ENCODE measurements at regions not wholly inside any gene's neighbourhood (a gene's known extent, or its start where the extent isn't known, plus 50 kb on each side); places are given as distances from the start of the nearest gene placed in this dataset.

DNA sequence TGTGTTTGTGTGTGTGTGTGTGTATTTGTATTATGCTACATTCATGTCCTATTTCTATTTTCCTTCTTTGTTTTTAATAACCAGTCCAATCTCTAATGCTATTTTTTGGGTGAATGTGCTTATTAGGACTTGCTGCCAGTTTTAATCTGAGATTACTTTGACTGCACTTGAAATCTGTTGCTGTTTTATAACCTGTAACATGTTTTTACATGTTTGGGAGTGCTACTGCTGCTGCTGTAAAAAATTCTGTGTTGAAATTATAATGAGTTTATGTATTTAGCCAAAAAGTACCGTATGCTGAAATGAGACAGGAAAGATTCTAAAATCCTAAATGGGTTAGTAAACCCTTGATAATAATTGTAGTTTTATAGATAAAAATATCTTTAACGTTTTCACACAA lies 104.7 kb upstream of the SSBP2 start:
- DNase-seq = no peak

DNA sequence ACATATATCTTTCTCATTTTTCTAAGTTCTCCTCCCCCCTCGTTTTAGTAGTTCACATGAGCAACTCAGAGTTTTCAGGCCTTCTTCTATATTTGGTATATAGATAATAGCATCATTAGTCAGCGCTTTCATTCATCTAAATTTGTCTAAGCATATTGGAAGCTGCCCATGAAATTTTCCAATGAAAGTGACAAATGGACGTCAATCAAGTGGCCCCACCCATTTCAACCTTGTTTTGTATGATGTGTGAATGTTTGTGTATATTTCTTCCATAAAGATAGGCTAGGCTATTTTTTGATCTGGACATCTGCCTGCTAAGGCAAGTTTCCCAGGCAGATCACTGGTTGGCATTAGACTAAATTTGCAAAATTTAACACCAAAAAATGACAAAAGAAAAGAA lies 104.0 kb upstream of the SSBP2 start:
- no peak for DNase-seq

DNA sequence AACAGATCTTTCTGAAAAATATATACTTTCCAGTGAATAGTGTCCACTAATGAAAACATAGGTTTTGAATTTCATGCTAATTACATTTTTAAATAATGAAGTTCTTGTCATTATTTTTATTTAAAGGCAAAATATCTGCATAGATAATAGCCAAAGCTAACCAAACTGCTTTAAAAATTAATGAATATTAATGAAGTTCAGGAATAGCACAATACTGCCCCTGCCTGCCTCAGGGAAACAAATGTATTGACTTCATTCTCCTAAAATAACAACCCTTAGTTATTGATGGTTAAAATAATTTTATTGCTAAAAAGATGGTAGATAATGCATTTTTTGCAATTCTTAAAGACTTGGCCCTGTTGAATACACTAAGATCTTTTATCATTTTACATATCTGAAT lies 103.6 kb upstream of the SSBP2 start:
- DNase-seq = no peak

DNA sequence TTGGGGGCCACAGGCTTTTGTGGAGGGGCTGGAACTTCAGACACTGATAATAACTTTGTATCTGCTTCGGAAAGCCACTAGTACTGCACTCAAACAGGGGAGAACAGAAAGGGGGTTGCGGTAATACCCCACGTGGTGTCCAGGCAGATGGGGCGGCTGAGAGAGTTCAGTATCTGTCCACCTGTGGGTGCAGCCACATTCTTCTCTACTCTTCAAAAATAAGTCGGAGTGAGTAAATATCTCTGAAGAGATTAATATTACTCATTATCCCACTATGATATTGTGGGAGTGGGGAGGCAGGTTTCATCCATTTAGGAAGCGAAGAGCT lies 102.1 kb upstream of the SSBP2 start:
- no peak for DNase-seq

DNA sequence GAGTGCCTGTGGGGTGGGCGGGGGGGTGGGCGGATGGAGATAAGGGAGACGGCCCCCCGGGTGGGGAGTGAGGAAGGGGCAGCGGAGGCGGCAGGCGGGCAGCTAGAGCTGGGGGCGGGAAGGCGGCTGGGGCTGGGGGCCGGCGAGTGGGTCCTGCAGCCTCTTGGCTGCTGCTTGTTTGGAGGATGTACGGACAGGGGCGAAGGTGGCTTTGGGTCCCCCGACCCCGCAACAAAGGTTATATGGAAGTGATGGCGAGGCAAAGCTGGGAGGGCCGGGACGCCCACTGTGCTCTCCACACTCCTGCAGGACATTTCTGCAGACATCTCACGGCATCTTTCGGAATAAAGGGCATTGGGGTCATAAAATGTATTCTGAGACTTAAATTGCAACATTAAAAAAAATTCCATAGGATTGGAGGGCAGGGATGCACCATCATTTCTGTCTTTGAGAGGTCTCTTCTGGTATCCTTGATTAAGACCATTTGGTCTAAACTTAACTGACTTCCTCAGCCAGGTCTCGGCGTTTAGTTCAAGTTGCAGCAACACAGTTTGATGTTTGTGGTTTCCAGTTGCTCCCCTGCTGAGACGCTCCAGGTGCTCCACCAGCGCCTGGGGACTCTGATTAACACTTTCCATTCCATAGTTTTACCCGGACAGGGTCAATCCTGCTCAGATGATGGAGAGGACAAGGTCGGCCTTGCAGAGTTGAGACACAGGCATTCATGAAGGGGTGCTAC lies 101.6 kb upstream of the SSBP2 start:
- no peak for DNase-seq

DNA sequence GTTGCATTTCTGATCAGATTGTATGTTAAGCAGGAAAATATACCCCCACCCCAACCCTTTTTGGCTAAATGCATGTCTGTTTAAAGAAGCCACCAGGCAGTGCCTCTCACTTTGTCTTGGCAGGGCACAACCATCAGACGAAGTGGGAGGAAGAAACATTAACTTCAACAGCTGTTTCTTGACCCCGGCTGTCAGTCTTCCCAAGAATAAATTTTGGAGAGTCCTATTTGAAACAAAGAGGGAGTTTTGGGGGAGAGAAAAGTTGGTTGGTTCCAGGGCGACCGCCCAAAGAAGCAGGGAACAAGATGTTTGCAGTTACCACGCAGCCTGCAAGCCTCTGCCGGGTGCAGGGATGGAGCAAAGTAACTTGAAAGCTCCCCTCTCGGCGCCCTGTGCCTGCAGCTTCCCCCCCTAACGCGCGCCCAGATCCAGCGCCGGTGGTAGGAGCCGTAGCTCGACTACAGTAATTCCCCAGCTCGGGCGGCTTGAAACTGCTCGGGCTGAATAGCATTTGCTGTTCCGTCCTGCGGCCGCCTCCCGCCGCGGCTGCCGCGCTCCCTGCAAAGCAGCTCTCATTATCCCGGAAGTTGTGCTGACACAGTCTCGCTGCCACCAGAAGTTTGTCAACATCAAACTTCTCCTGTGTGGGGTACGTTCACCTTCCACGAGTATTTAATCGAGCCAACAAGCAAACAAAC lies 100.7 kb upstream of the SSBP2 start:
- peak; percentile 93 for DNase-seq

DNA sequence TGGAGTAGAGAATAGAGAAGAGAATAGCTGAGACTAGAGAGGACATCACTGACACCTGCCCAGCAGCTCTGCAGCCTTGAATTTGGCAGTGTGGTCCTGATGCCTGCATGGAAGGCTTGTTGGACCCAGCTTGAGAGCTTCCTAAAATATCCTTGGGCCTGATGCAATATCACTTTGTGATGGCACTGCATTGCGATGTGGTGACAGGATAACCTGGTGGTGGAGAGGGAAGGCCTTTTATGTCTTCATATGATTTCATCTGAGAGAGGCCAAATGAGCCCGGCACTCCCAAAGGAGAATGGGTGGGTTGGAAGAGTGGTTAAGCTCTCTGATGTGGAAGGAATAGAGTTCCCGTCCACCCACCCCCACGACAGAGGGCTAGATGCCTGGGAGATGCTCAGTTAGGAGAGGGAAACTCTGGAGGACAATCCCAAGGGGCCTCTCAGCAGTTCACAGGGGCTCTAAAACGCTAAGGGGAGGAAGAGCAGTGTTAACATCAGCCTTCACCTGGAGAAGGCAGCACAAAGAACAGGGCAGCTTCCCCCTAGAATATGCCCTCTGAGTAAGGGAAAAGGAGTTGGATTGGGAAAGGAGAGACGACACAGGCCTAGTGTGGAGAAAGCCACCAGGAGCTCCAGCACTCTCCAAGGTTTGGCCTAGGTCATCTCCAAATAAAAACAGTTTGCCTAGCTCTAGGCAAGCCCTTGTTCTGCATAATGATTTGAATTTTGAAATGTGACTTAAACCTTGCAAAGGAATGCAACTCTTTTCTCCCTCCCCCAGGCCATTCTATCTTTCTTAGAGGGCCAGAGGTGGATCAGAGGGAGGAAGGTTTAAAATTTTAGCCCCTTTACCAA lies 99.8 kb upstream of the SSBP2 start:
- no peak for DNase-seq

DNA sequence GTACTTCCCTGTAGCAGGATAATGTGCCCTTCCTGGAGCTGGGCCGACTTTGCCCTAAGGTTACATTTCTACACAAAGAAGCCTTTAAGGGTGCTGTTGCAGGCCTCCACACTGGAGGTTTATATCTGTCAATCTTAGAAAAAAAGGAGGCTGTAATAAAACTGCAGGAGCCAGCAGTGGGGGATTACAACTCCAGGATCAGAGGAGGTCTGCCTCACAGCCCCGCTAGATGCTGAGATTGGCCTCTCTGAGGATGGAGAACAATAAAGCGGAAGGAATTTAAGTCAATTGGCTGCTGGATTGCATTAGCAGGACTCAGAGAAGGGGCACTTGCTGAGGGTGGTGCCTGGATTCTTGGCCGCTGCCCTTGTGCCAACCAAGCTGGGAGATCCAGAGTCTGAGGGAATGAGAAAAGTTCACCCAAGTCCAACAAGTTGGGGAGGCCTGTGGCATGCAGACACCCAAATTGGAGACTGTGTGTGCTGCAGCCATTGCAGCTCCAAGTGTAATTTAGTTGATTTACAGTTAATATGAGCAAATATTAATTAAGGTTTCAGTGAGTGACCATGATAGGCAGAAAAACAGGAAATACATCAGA lies 99.0 kb upstream of the SSBP2 start:
- no peak for DNase-seq

DNA sequence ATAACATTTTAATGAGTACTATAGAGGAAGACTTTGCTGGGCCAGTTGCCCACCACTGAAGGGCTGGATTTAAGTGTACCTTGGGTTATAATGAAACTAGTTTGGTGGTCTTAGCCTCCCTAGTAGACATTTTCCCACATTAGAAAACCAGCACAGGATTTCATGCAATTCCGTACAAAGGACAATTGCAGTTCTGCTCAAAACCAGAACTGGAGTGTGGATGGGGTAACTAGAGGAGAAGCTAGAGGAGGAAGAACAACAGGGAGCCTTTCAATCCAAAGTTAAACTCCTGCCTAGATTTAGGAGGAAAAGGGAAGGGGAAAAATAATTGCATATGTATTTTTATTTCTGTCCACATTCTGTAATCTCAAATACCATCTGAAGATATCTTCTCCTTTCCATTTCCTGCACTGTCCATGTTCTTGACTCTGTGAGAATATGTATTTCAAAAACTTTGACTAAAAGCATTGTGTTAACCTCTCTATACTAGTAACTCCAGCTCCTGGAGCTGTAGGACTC lies 97.5 kb upstream of the SSBP2 start:
- DNase-seq = no peak

DNA sequence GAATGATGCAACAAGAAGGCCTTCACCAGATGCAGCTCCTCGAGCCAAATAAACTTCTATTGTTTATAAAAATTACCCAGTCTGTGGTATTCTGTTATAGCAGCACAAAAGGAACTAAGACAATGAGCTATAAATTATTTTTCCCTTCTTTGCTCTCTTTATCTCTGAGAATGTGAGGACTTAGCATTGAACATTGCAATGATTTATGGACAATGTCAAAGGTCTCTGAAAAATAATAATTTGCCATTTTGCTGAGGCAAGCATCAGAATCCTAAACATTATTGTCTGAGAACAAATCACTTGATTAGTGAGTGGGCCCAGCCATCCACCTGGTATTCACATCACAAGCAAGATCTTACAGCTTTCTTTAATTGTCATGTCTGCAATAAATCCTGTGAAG lies 95.4 kb upstream of the SSBP2 start:
- DNase-seq = no peak

DNA sequence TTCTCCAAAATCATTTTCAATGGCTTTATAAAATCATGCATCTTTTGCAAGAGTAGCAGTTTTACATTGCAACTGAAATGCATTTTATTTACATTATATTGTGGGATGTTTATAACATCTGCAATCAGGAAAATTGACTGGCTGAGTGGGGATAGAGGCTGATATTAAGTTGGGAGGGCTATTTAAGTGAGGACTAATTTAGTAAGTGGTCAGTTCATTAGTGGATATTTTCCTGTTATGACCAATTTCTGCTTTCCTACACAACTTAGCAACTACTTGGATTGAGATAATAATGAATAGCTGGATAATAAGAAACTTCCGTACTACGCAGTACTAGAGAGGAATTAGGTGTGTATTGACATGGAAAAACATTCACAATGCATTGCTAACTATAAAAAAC lies 92.9 kb upstream of the SSBP2 start:
- DNase-seq = no peak

DNA sequence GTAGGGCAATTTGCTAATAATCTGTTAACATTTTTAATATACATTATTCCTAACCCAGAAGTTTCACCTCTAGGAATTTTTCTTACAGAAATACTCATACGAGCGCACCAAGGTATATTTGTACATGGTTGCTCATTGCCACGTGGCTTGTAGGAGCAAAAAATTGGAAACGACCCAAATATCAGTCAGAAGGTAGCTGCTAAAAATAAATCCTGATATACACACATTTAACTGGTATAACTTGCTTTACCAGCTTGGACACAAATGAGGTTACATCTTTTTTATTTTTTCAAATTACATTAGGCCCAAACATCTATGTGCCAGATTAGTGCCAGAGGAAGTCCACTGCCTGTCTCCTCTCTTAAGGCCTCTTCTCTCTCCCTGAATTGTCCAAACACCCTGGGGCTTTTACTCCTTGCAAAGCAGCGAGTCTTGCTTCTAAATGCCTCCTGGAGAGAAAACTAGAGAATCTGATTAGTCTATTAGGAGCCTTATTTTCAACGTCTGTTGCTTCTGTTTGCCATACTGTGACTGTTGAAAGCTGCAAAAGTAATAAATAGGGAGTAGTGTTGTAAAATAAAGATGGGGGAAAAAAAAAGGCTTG lies 92.0 kb upstream of the SSBP2 start:
- DNase-seq = no peak

DNA sequence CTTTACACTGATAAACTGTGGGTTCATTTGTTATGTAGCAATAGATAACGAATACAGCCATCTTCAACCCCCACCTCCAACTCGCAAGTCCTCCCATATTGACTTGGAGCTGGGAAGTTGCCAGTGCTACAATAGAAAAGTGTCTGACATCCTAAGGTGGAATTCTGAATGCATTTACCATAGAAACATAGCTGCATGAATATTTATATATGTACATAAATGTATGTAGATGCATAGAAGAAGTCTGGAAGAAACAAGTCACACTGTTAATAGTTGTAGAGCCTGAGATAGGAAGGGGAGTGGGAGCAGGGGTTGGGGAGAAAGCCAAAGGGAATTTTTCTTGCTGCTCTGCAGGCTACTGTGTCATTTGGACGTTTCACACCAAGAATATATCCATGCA lies 88.1 kb upstream of the SSBP2 start:
- no peak for DNase-seq

DNA sequence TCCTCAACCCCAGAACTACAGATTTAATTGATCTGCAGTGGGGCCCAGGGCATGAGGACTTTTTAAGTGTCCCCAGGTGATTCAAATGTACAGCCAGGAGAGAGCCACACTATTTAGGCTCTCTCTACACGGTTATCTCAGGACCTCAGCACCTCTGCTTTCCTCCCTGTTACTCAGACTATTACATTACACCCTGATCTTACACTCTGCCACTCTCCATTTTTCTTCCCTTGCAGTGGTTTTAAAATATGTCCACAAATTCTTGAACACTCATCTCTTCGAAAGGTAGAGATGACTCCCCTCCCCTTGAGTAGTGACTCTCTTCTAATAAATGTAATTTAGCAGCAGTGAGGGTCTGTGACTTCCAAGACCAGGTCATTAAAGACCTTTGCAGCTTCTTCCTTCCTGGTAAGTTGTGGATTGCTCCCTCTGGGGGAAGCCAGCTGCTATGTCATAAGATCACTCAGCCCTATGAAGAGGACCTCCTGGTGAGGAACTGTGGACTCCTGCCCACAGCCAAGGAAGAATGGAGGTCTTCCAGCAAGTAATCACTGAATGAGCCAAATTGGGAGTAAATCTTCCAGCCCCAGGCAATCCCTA lies 87.5 kb upstream of the SSBP2 start:
- peak; percentile 24 for DNase-seq

DNA sequence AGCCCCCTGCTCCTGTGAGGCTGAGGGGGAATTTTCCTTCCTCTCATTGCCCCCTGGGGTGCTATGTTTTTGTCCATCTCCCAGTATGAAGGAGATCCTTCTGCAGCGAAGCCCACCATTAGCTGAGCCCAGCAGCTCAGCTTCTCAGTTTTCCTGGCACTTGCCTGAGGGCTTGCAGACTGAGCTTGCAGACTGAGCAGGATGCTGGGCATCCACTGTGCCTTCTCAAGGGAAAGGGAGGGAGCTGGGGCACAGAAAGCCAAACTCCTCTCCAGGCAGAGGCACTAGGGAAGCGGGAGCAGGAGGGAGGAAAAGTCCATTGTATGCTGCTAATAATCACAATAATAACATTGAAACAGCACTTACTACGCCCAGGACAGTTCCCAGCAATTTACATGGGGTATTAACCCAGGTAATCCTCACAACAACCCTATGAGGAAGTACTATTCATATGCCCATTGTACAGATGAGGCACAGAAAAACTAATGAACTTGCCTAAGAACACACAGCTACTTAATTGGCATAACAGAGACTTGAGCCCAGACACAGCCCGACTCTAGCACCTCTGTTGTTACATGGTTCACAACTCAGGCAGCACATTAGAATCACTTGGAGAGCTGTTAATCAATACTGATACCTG lies 86.9 kb upstream of the SSBP2 start:
- no peak for DNase-seq

DNA sequence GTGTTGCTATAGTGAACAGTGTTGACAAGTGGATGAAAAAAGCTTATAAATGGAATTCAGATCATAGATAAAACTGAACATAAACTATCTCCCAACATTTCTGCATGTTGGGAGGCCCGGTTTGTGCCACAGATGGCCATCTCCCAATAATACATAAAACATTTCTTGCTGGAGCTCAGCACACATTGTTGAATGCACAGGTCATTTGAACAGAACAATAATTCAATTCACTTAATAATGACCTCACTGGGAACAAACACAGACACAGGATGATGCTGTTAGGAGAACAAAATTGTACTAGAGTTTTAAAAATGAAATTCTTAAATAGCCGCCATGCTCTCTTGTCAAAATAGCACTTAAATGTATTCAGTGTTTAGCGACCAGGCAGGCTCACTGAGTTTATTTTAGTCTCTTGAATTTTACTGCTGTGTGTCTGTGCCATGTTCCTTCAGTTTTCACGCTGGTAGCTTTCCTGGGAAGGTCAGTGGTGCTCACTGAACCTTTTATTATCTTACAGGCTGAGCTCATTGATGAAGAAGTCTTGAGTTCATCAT lies 85.0 kb upstream of the SSBP2 start:
- DNase-seq = no peak

DNA sequence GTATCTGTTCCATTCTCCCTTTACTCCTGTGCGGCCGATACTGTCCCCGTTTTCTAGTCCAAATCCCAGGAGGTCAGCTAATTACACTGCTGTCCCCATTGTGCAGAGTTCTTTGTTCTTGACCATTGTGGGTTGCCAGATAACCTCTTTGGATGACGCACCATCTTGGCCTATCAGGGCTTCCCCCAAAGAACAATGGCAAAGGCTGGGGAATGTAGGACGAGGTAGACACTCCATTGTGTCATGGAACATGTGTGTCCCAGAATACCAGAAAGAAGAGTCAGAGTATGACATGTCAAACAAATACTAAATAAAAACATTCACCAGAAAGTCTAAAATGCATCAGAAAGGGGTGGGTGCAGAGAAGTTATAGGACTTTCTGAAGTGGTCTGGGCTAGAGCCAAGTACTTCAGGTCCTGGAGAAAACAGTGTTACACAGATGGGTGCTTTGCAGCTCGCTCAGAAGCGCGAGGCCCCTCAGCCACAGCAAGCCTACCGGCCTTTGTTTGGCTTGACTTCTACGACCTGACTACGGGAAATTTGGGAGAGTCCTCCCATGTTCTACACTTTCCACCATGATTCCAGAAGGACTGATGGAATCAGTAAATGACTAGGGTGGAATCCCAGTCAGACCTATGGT lies 83.2 kb upstream of the SSBP2 start:
- no peak for DNase-seq

DNA sequence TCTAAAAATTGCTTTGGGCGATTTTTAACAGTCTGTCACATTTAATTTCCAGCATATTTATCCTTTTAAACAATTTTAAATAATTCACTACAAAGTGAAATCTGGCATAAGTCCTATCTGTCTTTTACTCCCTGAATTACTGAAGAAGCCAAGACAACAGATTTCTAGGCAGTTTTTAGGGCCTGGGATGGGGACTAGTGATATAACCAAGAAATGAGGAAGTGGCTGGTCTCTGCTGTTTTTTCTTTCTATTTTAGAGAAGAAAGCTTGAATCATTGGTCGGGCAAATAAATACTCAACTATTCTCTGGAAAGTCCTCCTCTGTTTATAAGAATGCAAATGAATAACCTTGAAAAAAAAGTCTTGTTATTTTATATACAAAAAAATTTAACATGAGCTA lies 79.7 kb upstream of the SSBP2 start:
- no peak for DNase-seq

DNA sequence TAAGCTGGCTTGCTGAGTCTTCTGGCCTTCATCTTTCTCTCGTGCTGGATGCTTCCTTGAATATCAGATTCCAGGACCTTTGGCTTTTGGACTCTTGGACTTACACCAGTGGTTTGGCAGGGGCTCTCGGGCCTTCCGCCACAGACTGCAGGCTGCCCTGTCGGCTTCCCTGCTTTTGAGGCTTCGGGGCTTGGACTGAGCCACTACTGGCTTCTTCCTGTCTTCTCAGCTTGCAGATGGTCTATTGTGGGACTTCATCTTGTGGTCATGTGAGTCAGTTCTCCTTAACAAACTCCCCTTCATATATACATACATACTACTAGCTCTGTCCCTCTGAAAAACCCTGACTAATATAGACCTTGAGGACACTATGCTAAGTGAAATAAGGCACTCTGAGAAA lies 78.3 kb upstream of the SSBP2 start:
- no peak for DNase-seq

DNA sequence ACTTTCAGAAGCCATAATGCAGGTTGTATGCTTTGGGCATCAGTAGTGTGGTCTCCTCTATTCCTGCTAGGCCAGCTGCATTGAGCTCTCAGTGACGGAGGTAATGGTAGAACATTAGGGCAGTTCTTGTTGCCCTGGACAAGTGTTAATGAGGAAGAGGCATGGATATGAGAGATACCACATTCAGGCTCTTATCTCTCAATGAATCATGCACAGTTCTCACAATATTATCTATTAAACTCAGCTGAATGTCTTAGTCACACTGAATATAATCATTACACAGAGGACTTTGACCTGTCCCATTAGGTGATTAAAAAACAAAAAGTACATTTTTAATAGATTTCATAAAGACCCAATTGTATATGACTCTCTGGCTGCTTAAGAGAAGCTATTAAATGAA lies 76.6 kb upstream of the SSBP2 start:
- DNase-seq = no peak

DNA sequence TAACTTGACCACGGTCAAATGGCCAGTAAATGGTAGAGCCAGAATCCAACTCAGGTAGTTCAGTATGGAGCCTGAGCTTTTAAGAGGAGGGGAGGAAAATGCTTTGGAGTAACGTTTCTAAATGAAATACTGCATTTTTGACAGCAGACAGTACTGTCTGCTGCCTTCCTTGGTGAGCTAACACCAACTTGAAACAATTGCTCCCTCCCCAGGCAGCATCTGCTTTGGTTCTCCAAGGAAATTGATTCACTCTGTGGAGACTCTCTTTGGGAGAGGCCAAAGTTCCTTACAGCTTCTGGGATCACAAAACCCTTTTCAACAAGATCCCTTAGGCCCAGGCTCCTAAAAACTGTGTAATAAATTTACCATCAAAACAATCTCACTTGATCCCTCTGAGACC lies 75.2 kb upstream of the SSBP2 start:
- no peak for DNase-seq

Measured in activated CD4-positive, alpha-beta T cell treated with anti-CD3 and anti-CD28 coated beads, Interleukin-10, Interleukin-2, amounts not matched to agents 100 ng/mL and 50 ng/mL, durations not matched to agents 16 hours and 8 hours (primary cell).